HEK293T (cell line): ENCODE measurements at regions not wholly inside any gene's neighbourhood (a gene's known extent, or its start where the extent isn't known, plus 50 kb on each side); places are given as distances from the start of the nearest gene placed in this dataset.

Experiments used
- CTCF ChIA-PET: fragments of 350-600 bp; formaldehyde crosslinking; extraction: SDS; loops from one replicate; lab custom pipeline; 2021; ENCODE audit warnings: antibody characterized with exemption, inconsistent platforms; lab: Yijun Ruan, JAX
- POLR2A ChIA-PET: fragments of 350-600 bp; formaldehyde crosslinking; extraction: SDS; loops from one replicate; lab custom pipeline; 2020; ENCODE audit warnings: antibody characterized with exemption, inconsistent platforms; lab: Yijun Ruan, JAX
- DNase-seq: peaks from one replicate; pipeline ENCODE4 v3.0.0; 2012; ENCODE audit warnings: mixed read lengths; ENCODE audit errors: extremely low spot score
- ARNT ChIP-seq: fragments of 450-650 bp; IDR thresholded peaks from 2 replicates; pipeline ENCODE4 v1.6.1; 2017; ENCODE audit warnings: mild to moderate bottlenecking
- BHLHE40 ChIP-seq: fragments of 450-650 bp; IDR thresholded peaks from 2 replicates; pipeline ENCODE4 v1.6.1; 2016; ENCODE audit warnings: mild to moderate bottlenecking, moderate library complexity, borderline replicate concordance
- CTBP1 ChIP-seq: fragments of 450-650 bp; IDR thresholded peaks from 2 replicates; pipeline ENCODE4 v1.6.1; 2016; ENCODE audit warnings: borderline replicate concordance
- ELF4 ChIP-seq: fragments of 450-650 bp; IDR thresholded peaks from 2 replicates; pipeline ENCODE4 v1.6.1; 2017; ENCODE audit warnings: antibody characterized with exemption
- FOXA1 ChIP-seq: fragments of 450-650 bp; IDR thresholded peaks from 2 replicates; pipeline ENCODE4 v1.6.1; 2016; ENCODE audit warnings: mild to moderate bottlenecking
- FOXK2 ChIP-seq: fragments of 450-650 bp; IDR thresholded peaks from 2 replicates; pipeline ENCODE4 v1.6.1; 2016; ENCODE audit warnings: mild to moderate bottlenecking
- FOXM1 ChIP-seq: fragments of 450-650 bp; IDR thresholded peaks from 2 replicates; pipeline ENCODE4 v1.6.1; 2017; ENCODE audit warnings: mild to moderate bottlenecking, borderline replicate concordance
- HDGF ChIP-seq: fragments of 450-650 bp; IDR thresholded peaks from 2 replicates; pipeline ENCODE4 v1.6.1; 2017; ENCODE audit warnings: antibody characterized with exemption, borderline replicate concordance
- L3MBTL2 ChIP-seq: fragments of 450-650 bp; conservative IDR thresholded peaks from 2 replicates; pipeline ENCODE4 v1.6.1; 2016; ENCODE audit warnings: mild to moderate bottlenecking
- LEF1 ChIP-seq: fragments of 450-650 bp; IDR thresholded peaks from 2 replicates; pipeline ENCODE4 v1.6.1; 2017; ENCODE audit warnings: mild to moderate bottlenecking, borderline replicate concordance
- NFRKB ChIP-seq: fragments of 450-650 bp; IDR thresholded peaks from 2 replicates; pipeline ENCODE4 v1.6.1; 2016; ENCODE audit warnings: mild to moderate bottlenecking, moderate library complexity
- SP1 ChIP-seq: fragments of 450-650 bp; IDR thresholded peaks from 2 replicates; pipeline ENCODE4 v1.6.1; 2017
- SUZ12 ChIP-seq: fragments of 450-650 bp; IDR thresholded peaks from 2 replicates; pipeline ENCODE4 v1.6.1; 2016; ENCODE audit warnings: mild to moderate bottlenecking
- TARDBP ChIP-seq: fragments of 450-650 bp; IDR thresholded peaks from 2 replicates; pipeline ENCODE4 v1.6.1; 2016
- ZNF384 ChIP-seq: fragments of 450-650 bp; IDR thresholded peaks from 2 replicates; pipeline ENCODE4 v1.6.1; 2016
- TF ChIP-seq, protein P1 (sequence below): fragments of 450-650 bp; IDR thresholded peaks from 2 replicates; pipeline ENCODE4 v1.6.1; 2016

DNA sequence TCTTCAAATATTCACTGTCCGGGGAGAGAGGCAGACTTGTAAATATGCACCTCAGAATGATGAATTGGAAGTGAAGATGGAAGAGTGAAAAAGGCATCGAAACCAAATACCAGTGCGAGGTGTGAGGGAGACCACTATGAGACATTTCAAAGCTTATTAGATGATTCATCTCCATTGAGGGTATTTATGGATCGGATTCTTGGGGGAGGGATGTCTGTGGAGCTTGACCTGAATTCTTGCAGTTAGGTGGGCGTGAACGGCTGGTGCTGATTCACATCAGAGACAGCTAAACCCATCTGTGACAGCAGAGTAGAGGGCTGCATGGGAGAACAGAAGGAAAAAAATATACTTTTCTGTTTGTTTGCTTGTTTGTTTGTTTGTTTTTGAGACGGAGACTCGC, 677.2 kb downstream of the AACS start:
- TF ChIP-seq FOXM1 = no peak
- TF ChIP-seq SUZ12 = no peak
- TF ChIP-seq ELF4 = no peak
- TF ChIP-seq HDGF = no peak
- no peak for TF ChIP-seq CTBP1
- no peak for TF ChIP-seq BHLHE40
- no peak for TF ChIP-seq NFRKB
- no peak for TF ChIP-seq ARNT
- no peak for TF ChIP-seq SP1
- no peak for TF ChIP-seq ZNF384
- TF ChIP-seq TARDBP = no peak
- TF ChIP-seq LEF1 = no peak
- no peak for TF ChIP-seq FOXA1
- DNase-seq = no peak
- CTCF ChIA-PET = no interaction called here
- POLR2A ChIA-PET = no interaction called here

DNA sequence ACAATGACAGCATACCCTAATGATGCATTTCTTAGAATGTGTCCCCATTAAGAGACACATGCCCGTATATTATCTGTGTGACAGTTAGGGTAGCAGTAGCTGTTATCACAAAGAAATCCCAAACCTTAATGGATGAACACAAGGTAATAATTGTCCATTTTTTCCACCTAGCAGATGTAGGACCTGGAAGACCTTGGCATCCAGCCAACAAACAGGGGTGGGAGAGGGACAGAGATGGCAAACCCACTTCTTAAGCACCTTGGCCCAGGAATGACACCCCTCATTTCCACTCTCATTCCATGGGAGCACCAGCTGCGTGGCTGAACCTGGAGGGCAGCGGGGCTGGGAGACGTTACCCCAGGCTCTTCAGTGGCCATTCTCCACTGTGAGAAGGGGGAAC, 679.0 kb downstream of the AACS start:
- CTCF ChIA-PET = no interaction called here
- no peak for DNase-seq
- no peak for TF ChIP-seq ZNF384
- no peak for TF ChIP-seq SP1
- TF ChIP-seq CTBP1 = no peak
- TF ChIP-seq BHLHE40 = no peak
- no peak for TF ChIP-seq FOXA1
- no peak for TF ChIP-seq SUZ12
- TF ChIP-seq TARDBP = no peak
- TF ChIP-seq, protein P1, sequence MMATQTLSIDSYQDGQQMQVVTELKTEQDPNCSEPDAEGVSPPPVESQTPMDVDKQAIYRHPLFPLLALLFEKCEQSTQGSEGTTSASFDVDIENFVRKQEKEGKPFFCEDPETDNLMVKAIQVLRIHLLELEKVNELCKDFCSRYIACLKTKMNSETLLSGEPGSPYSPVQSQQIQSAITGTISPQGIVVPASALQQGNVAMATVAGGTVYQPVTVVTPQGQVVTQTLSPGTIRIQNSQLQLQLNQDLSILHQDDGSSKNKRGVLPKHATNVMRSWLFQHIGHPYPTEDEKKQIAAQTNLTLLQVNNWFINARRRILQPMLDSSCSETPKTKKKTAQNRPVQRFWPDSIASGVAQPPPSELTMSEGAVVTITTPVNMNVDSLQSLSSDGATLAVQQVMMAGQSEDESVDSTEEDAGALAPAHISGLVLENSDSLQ = no peak
- no peak for TF ChIP-seq NFRKB
- TF ChIP-seq ELF4 = no peak
- TF ChIP-seq FOXM1 = no peak
- TF ChIP-seq ARNT = no peak
- TF ChIP-seq LEF1 = no peak
- TF ChIP-seq FOXK2 = no peak
- POLR2A ChIA-PET = no interaction called here

DNA sequence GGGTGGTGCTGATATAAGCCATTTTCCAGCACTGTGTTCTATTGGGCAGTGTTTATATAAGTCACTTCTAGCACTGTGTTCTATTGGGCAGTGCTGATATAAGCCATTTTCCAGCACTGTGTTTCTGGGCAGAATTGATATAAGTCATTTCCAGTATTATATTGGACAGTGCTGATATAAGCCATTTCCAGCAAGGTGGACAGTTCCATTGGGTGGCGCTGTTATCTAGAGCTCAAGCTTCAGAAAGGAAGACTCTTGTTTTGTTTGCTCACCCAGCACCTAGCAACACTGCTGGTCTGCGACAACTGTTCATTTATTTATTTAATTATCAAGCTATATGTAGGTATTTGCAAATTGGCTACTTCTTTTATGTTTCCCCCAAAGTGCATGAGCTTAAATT, 690.3 kb downstream of the AACS start:
- TF ChIP-seq SUZ12 (no peak), ZNF384 (no peak), FOXK2 (no peak), HDGF (no peak), FOXA1 (no peak), ARNT (no peak), CTBP1 (no peak), SP1 (no peak), NFRKB (no peak), L3MBTL2 (no peak), BHLHE40 (no peak), LEF1 (no peak), FOXM1 (no peak)
- TF ChIP-seq, protein P1 = no peak
- no peak for DNase-seq
- CTCF ChIA-PET = no interaction called here
- POLR2A ChIA-PET = no interaction called here

- TF ChIP-seq FOXK2 (no peak), LEF1 (no peak), ELF4 (no peak), SP1 (no peak), TARDBP (no peak), BHLHE40 (no peak), NFRKB (no peak)
- TF ChIP-seq, protein P1 = no peak
- no peak for DNase-seq
- POLR2A ChIA-PET = no interaction called here
- CTCF ChIA-PET = no interaction called here
Measured at GRCh38 chr12:125766091-125766490, 700.9 kb downstream of the AACS start.

GRCh38 chr12:125772403-125772802, 707.2 kb downstream of the AACS start:
- ChIA-PET CTCF (no interaction called here), POLR2A (no interaction called here)
- DNase-seq = no peak
- TF ChIP-seq ELF4 (no peak), LEF1 (no peak), CTBP1 (no peak), SUZ12 (no peak), HDGF (no peak), TARDBP (no peak), FOXA1 (no peak), NFRKB (no peak), FOXM1 (no peak), BHLHE40 (no peak), FOXK2 (no peak), ZNF384 (no peak), ARNT (no peak), L3MBTL2 (no peak), SP1 (no peak)
- TF ChIP-seq, protein P1 = no peak

GRCh38 chr12:125773033-125773640, 707.9 kb downstream of the AACS start:
- DNase-seq = peak; percentile 60
- ChIA-PET CTCF (no interaction called here), POLR2A (no interaction called here)
- TF ChIP-seq LEF1 (no peak), HDGF (no peak), L3MBTL2 (peak; percentile 90), TARDBP (no peak)
